Embryonic facial prominence (tissue), 1 donor: ENCODE measurements at regions not wholly inside any gene's neighbourhood (a gene's known extent, or its start where the extent isn't known, plus 50 kb on each side); places are given as distances from the start of the nearest gene placed in this dataset.
A peak's percentile ranks its signal among the peaks of the same experiment; 100 is the strongest.

Experiments
- DNase-seq: peaks from one replicate; pipeline ENCODE4 v3.0.0-alpha.2; 2016; ENCODE audit errors: extremely low spot score

- DNase-seq, result no peak
These were observed 141.7 kb downstream of the LACC1 start for GRCh38 chr13:44021422-44021821.

GRCh38 chr13:44022196-44022595, 142.5 kb downstream of the LACC1 start:
- DNase-seq, result no peak

DNA sequence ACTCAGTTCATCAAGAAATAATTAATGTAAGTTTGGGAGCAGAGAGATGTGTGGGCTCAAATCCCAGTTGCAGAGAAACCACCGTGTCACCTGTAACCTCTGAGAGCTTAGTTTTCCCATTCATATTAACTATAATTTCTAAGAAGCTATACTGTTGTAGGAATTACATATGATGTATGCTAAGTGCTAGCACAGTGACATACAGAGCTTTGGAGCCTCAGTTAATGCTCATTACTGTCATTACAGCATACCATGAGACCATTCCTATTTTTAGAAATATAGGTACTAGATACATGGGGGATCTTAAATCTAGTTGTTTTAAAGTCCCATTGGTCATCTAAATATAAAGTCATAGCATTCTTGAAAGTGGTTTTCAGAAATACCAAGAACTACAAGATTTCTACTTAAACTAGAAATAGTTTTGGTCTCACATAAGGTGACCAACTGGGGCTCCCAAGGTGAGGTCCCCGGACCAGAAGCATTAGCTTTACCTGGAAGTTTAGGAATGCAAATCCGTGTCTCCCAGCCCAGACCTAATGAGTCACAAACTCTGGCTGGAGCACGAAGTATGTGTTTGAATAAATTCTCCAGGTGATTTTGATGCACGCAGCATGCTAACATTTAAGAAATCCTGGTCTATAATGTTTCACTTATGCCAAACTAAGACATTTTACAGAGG, 144.6 kb downstream of the LACC1 start:
- no peak for DNase-seq

GRCh38 chr13:44024846-44025195, 145.1 kb downstream of the LACC1 start:
- DNase-seq, result no peak

DNA sequence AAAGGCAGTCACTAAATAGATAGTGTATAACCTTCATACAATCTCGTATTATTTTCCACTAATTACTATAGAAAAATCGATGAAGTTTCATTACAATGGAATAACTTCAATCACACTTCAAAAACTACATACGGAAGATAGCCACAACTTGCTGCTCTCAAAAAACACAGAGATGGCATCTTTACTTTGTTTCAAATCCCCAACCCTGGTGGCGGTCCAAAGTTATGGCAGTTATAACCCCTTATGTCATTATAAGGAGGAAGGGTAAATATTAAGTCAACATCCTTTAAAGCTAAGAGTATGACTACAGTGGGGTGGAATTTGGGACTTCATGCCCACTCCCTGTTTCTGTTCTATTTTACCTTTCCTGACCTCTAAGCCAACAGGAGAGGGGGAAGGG, 146.5 kb downstream of the LACC1 start:
- DNase-seq, result no peak

GRCh38 chr13:44028734-44029133, 149.0 kb downstream of the LACC1 start:
- no peak for DNase-seq

GRCh38 chr13:44030615-44031014, 150.9 kb downstream of the LACC1 start:
- DNase-seq, result no peak

- no peak for DNase-seq
These were observed 151.9 kb downstream of the LACC1 start for GRCh38 chr13:44031555-44031954.

DNA sequence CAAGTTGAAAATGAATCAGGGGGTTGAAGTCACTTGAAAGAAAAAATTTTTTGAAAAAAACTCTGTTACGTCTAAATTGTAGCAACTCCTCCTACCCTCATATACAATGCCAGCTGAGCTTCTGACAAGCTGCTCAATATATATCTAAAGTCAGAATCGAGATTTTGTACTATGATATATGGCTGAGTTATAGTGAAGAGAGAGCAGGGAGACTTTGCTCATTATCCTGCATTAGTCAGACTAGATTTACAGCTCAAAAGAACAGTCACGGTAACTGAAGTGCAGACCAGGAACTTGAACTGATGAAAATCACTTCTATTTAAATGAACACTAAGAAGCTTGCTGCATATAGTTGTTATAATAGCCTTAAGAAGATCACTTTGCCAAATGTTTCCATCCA, 153.1 kb downstream of the LACC1 start:
- DNase-seq, result no peak

DNA sequence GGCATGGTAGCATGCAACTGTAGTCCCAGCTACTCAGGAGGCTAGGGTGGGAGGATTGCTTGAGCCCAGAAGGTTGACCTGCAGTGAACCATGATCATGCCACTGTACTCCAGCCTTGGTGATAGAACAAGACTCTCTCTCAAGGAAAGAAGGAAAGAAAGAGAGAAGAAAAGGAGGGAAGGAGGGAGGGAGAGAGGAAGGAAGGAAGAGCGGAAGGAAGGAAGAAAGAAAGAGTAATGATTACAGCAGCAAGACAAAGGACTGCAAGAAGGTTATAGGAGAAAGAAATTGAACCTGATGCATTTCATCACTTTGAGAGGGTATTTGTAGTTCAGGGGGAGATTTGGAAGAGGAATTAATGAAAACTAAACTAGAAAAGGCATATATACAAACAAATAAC, 155.7 kb downstream of the LACC1 start:
- DNase-seq, result no peak

DNA sequence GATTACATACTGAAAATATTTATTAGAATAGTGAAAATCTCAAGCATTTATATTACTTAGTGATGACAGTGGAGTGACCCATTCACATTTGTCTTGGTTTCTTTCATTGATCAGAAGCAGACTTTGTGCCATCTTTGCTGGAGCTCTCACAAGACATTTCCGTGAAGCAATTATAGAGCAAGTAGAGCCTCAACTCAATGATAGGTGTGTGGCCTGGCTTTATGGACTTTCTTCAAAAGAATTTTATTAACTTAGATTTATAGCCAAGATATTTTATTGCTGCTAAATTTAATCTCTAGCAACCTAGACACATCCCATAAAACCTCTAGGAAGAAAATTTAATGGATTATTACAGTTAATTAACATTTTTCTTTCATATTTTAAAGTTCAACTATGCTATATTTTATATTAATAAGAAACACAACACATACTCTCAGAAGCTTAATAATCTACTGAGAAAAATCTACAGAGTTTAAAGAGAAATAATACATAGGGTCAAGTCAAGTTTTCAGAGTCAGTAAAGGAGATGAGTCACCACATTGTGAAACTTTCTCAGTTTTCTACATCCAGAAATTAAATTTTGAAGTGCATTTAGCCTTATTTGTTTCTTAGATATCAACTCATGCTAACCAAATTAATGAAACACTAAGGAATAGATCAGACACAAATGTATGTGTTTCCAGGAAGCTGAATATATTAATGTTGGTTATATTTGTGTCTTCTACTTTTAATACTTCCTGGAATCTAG, 160.5 kb downstream of the LACC1 start:
- no peak for DNase-seq

- no peak for DNase-seq
These were observed 161.1 kb downstream of the LACC1 start for GRCh38 chr13:44040818-44041100.

GRCh38 chr13:44044547-44045179, 165.0 kb downstream of the LACC1 start:
- no peak for DNase-seq

- no peak for DNase-seq
These were observed 165.5 kb downstream of the LACC1 start for GRCh38 chr13:44045180-44045562.

- DNase-seq, result no peak
These were observed 166.7 kb downstream of the LACC1 start for GRCh38 chr13:44046428-44046827.

GRCh38 chr13:44048326-44048725, 168.6 kb downstream of the LACC1 start:
- DNase-seq, result no peak

DNA sequence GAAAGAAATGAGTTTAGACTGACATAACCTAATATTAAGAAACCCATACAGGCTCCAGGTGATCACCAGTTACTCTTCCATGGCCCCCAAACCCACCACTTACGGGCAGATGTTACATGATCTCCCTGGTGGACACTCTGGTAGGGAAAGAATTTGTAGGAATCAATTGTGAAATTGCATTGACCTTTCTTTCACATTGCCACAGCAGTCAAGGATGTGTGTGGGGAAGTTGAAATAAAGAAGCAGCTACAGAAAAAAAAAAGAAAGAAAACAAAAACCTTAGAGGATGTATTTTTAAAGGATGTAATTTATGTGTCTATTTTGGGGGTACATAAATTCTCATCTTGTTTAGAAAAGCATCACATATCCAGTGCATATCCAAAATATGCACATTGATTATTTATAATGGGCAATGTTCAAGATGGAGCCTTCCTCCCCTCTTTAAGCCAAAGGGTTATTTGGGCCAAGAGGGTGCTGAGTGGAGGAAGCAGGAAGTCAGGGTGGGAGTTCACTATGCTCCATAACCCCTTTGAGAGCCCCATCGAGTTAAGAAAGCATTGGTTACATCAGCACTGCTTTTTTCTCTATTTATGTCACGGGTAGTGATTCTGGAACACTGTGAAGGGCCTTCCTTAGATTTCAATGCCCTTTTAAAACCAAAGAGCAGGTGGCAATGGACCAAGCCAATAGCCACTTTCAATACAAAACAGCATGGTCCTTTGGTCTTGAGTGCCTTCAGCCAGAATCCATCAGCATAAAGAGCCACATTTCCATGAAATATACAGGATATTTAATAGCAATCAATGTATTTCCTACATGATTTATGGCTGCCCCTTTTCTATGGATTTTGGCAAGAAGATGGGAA, 169.6 kb downstream of the LACC1 start:
- DNase-seq, result no peak

- no peak for DNase-seq
These were observed 170.9 kb downstream of the LACC1 start for GRCh38 chr13:44050450-44051063.

- no peak for DNase-seq
These were observed 171.7 kb downstream of the LACC1 start for GRCh38 chr13:44051405-44051804.

DNA sequence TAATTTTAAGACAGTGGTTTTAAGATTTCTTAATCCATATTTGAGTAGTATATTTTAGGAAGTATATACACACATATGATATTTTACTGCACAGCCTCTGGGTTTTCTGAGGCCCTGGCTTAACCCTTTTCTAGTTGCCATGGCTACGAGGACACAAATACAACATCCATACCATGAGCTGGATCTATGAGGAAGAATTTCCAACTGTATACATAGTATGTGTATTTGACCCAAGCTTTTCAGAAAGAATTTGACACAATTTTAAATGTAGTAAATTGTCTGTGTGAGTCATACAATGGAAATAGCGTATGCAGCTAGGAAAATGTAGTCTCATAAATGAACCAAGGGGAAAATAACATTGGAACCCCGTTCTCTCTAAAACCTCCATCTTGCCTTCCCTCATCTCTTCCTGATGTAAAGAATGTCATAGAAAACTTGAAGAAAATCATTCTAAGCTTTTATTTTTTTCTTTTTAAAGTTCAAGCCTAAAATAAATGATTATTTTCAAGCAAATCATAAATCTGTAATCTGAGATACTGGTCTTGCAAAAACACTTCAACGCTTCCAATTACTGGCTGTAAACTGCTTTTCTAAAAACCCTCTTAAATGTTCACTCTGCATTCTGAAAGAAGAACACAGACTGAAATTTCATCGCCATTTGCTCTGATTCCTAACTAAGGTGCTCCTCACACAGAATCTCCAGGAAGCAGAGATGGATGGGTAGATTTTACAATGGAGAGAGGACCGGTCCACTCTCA, 172.4 kb downstream of the LACC1 start:
- DNase-seq, result peak; percentile 64

GRCh38 chr13:44052780-44053184, 173.1 kb downstream of the LACC1 start:
- DNase-seq, result no peak
